ENCODE measurements at regions not wholly inside any gene's neighbourhood (a gene's known extent, or its start where the extent isn't known, plus 50 kb on each side); places are given as distances from the start of the nearest gene placed in this dataset.

GRCh38 chr9:99369327-99369722 is 147.2 kb downstream of the SEC61B start:
- peak overlapping the region; percentile 65 for H3K4me3 ChIP-seq
- H3K27ac ChIP-seq (replicated peaks) = peak overlapping the region; percentile 92
- TF ChIP-seq CTCF (IDR thresholded peaks at IDR 0.05; ENCODE audit: borderline replicate concordance) = no peak
- H3K4me1 ChIP-seq = peaks cover 32% of the 10 kb centered on the region
- intact Hi-C loops (cut with micrococcal nuclease) = no loop called here
- no peaks in the 10 kb centered on the region for H3K9me3 ChIP-seq (replicated peaks)
- peaks cover 3% of the 10 kb centered on the region for H3K27me3 ChIP-seq (ENCODE audit: low read depth)
- no peaks in the 10 kb centered on the region for H3K36me3 ChIP-seq
- no peak for DNase-seq

- Histone ChIP-seq H3K27me3 (ENCODE audit: low read depth) (peaks cover 3% of the 10 kb centered on the region), H3K4me1 (peaks cover 32% of the 10 kb centered on the region), H3K36me3 (no peaks in the 10 kb centered on the region), H3K9me3 (replicated peaks) (no peaks in the 10 kb centered on the region), H3K27ac (replicated peaks) (no peak overlapping the region), H3K4me3 (no peak overlapping the region)
- no peak for DNase-seq
- intact Hi-C loops (cut with micrococcal nuclease) = no loop called here
- TF ChIP-seq CTCF (IDR thresholded peaks at IDR 0.05; ENCODE audit: borderline replicate concordance) = no peak
These were observed 148.3 kb downstream of the SEC61B start for GRCh38 chr9:99370376-99370775.

GRCh38 chr9:99371376-99371775 is 149.3 kb downstream of the SEC61B start:
- no peak overlapping the region for H3K27ac ChIP-seq (replicated peaks)
- no peak overlapping the region for H3K4me3 ChIP-seq
- H3K9me3 ChIP-seq (replicated peaks) = no peaks in the 10 kb centered on the region
- no peaks in the 10 kb centered on the region for H3K36me3 ChIP-seq
- peaks cover 3% of the 10 kb centered on the region for H3K27me3 ChIP-seq (ENCODE audit: low read depth)
- peaks cover 29% of the 10 kb centered on the region for H3K4me1 ChIP-seq
- DNase-seq = no peak
- intact Hi-C loops (cut with micrococcal nuclease) = no loop called here
- no peak for TF ChIP-seq CTCF (IDR thresholded peaks at IDR 0.05; ENCODE audit: borderline replicate concordance)

GRCh38 chr9:99373912-99374311 is 151.8 kb downstream of the SEC61B start:
- no peaks in the 10 kb centered on the region for H3K36me3 ChIP-seq
- no peak overlapping the region for H3K27ac ChIP-seq (replicated peaks)
- intact Hi-C loops (cut with micrococcal nuclease) = no loop called here
- no peak for TF ChIP-seq CTCF (IDR thresholded peaks at IDR 0.05; ENCODE audit: borderline replicate concordance)
- no peaks in the 10 kb centered on the region for H3K9me3 ChIP-seq (replicated peaks)
- no peak overlapping the region for H3K4me3 ChIP-seq
- peaks cover 3% of the 10 kb centered on the region for H3K27me3 ChIP-seq (ENCODE audit: low read depth)
- DNase-seq = no peak
- peaks cover 8% of the 10 kb centered on the region for H3K4me1 ChIP-seq

- Histone ChIP-seq H3K4me1 (no peaks in the 10 kb centered on the region), H3K27me3 (ENCODE audit: low read depth) (peaks cover 3% of the 10 kb centered on the region), H3K9me3 (replicated peaks) (no peaks in the 10 kb centered on the region), H3K4me3 (no peak overlapping the region), H3K36me3 (no peaks in the 10 kb centered on the region), H3K27ac (replicated peaks) (no peak overlapping the region)
- intact Hi-C loops (cut with micrococcal nuclease) = no loop called here
- DNase-seq = no peak
- no peak for TF ChIP-seq CTCF (IDR thresholded peaks at IDR 0.05; ENCODE audit: borderline replicate concordance)
These were observed 152.7 kb downstream of the SEC61B start for GRCh38 chr9:99374793-99375192.

- no peaks in the 10 kb centered on the region for H3K36me3 ChIP-seq
- H3K9me3 ChIP-seq (replicated peaks) = no peaks in the 10 kb centered on the region
- H3K27ac ChIP-seq (replicated peaks) = no peak overlapping the region
- H3K27me3 ChIP-seq (ENCODE audit: low read depth) = peaks cover 3% of the 10 kb centered on the region
- no peak for DNase-seq
- no peaks in the 10 kb centered on the region for H3K4me1 ChIP-seq
- no peak overlapping the region for H3K4me3 ChIP-seq
- intact Hi-C loops (cut with micrococcal nuclease) = no loop called here
- TF ChIP-seq CTCF (IDR thresholded peaks at IDR 0.05; ENCODE audit: borderline replicate concordance) = no peak
These were observed 153.4 kb downstream of the SEC61B start for GRCh38 chr9:99375481-99375880.

Measured in left ventricle myocardium inferior (tissue), 1 donor.